Ishikawa (cell line): ENCODE measurements at regions not wholly inside any gene's neighbourhood (a gene's known extent, or its start where the extent isn't known, plus 50 kb on each side); places are given as distances from the start of the nearest gene placed in this dataset.

ENCODE experiments used
- CEBPB ChIP-seq: IDR thresholded peaks from 2 replicates; pipeline ENCODE4 v1.6.1; 2012
- CREB1 ChIP-seq: IDR thresholded peaks from 2 replicates; pipeline ENCODE4 v1.6.1; 2012; ENCODE audit warnings: low read depth
- EGR1 ChIP-seq: IDR thresholded peaks from 2 replicates; pipeline ENCODE4 v1.6.1; 2012
- EP300 ChIP-seq: IDR thresholded peaks from 2 replicates; pipeline ENCODE4 v1.6.1; 2012; ENCODE audit warnings: borderline replicate concordance
- FOXM1 ChIP-seq: IDR thresholded peaks from 2 replicates; pipeline ENCODE4 v1.6.1; 2012; ENCODE audit warnings: low read depth, borderline replicate concordance
- NFIC ChIP-seq: IDR thresholded peaks from 2 replicates; pipeline ENCODE4 v1.6.1; 2012
- RAD21 ChIP-seq: IDR thresholded peaks from 2 replicates; pipeline ENCODE4 v1.6.1; 2012; ENCODE audit warnings: low read depth
- REST ChIP-seq: IDR thresholded peaks from 2 replicates; pipeline ENCODE4 v1.6.1; 2012; ENCODE audit warnings: low read depth, mild to moderate bottlenecking
- TAF1 ChIP-seq: IDR thresholded peaks from 2 replicates; pipeline ENCODE4 v1.6.1; 2012; ENCODE audit warnings: low read depth, mild to moderate bottlenecking
- TCF12 ChIP-seq: IDR thresholded peaks from 2 replicates; pipeline ENCODE4 v1.6.1; 2012; ENCODE audit warnings: low read depth
- TEAD4 ChIP-seq: IDR thresholded peaks from 2 replicates; pipeline ENCODE4 v1.6.1; 2012
- USF1 ChIP-seq: IDR thresholded peaks from 2 replicates; pipeline ENCODE4 v1.6.1; 2012
- YY1 ChIP-seq: IDR thresholded peaks from 2 replicates; pipeline ENCODE4 v1.6.1; 2012; ENCODE audit warnings: low read depth
- ZBTB7A ChIP-seq: IDR thresholded peaks from 2 replicates; pipeline ENCODE4 v1.6.1; 2012; ENCODE audit warnings: low read depth
- TF ChIP-seq, protein P1 (sequence below): IDR thresholded peaks from 2 replicates; pipeline ENCODE4 v1.6.1; 2012

- TF ChIP-seq EP300 (no peak), TCF12 (no peak), EGR1 (no peak), YY1 (no peak), NFIC (no peak), RAD21 (no peak), TEAD4 (no peak), CREB1 (no peak), ZBTB7A (no peak), USF1 (no peak), TAF1 (no peak)
- TF ChIP-seq, protein P1, sequence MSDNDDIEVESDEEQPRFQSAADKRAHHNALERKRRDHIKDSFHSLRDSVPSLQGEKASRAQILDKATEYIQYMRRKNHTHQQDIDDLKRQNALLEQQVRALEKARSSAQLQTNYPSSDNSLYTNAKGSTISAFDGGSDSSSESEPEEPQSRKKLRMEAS: no peak
Measured at GRCh38 chr6:142637624-142638351, 307.2 kb downstream of the HIVEP2 start.

DNA sequence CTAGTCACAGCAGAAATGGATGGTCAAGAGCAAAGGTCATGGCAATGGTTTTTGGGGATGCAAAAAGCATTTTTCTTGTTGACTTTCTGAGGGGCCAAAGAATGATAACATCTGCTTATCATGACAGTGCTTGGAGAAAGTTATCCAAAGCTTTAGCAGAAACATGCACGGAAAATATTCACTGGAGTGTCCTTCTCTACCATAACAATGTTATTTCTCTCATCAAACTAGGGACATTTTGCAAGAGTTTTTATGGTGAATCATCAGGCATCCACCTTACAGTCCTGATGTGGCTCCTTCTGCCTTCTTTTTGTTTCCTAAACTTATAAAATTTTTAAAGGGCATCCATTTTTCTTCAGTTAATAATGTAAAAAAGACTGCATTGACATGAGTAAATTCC is 302.3 kb downstream of the HIVEP2 start:
- TF ChIP-seq, protein P1: no peak
- no peak for TF ChIP-seq EGR1
- no peak for TF ChIP-seq FOXM1
- no peak for TF ChIP-seq TCF12
- TF ChIP-seq CREB1: no peak
- no peak for TF ChIP-seq RAD21
- no peak for TF ChIP-seq CEBPB
- no peak for TF ChIP-seq NFIC
- no peak for TF ChIP-seq EP300
- no peak for TF ChIP-seq REST
- TF ChIP-seq YY1: no peak
- TF ChIP-seq ZBTB7A: no peak
- TF ChIP-seq TAF1: no peak
- no peak for TF ChIP-seq USF1
- no peak for TF ChIP-seq TEAD4

GRCh38 chr6:142644866-142645265 is 300.1 kb downstream of the HIVEP2 start:
- TF ChIP-seq TEAD4 (no peak), TCF12 (no peak), REST (no peak), NFIC (no peak), EGR1 (no peak)

DNA sequence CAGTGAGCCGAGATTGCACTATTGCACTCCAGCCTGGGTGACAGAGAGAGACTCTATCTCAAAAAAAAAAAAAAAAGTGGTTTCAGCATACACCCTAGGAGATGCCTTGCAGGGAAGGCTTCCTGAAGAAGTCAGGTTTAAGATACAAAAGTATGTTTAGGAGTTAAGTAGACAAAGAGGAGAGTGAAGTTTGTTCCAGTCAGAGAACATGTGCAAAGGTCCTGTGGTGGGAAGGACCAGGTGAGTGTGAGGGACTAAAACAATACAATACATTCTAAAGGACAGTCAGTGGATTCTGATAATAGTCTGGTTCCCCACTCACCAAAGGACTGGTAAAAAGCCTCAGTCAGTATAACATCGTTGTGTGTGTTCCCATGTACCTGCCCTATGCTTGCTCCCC is 299.3 kb downstream of the HIVEP2 start:
- TF ChIP-seq TCF12 (no peak), FOXM1 (no peak), NFIC (no peak), USF1 (no peak), REST (no peak), YY1 (no peak), RAD21 (no peak), TAF1 (no peak), TEAD4 (no peak), CREB1 (no peak), EGR1 (no peak), CEBPB (no peak), EP300 (no peak), ZBTB7A (no peak)
- TF ChIP-seq, protein P1: no peak
